ENCODE measurements at regions not wholly inside any gene's neighbourhood (a gene's known extent, or its start where the extent isn't known, plus 50 kb on each side); places are given as distances from the start of the nearest gene placed in this dataset.

GRCh38 chr22:23384431-23384830 is 195.7 kb downstream of the IGLL1 start:
- Mint-ChIP-seq H3K27me3 (ENCODE audit: low read depth) (no peaks in the 10 kb centered on the region), H3K9me3 (no peaks in the 10 kb centered on the region), H3K4me3 (no peak overlapping the region), H3K27ac (peak overlapping the region in 1 of 3 experiments; percentile 63), H3K4me1 (peaks cover 14% of the 10 kb centered on the region), H3K36me3 (ENCODE audit: low read depth) (no peaks in the 10 kb centered on the region)
- TF ChIP-seq, protein P1, sequence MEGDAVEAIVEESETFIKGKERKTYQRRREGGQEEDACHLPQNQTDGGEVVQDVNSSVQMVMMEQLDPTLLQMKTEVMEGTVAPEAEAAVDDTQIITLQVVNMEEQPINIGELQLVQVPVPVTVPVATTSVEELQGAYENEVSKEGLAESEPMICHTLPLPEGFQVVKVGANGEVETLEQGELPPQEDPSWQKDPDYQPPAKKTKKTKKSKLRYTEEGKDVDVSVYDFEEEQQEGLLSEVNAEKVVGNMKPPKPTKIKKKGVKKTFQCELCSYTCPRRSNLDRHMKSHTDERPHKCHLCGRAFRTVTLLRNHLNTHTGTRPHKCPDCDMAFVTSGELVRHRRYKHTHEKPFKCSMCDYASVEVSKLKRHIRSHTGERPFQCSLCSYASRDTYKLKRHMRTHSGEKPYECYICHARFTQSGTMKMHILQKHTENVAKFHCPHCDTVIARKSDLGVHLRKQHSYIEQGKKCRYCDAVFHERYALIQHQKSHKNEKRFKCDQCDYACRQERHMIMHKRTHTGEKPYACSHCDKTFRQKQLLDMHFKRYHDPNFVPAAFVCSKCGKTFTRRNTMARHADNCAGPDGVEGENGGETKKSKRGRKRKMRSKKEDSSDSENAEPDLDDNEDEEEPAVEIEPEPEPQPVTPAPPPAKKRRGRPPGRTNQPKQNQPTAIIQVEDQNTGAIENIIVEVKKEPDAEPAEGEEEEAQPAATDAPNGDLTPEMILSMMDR (IDR thresholded peaks at IDR 0.05; ENCODE audit: unreplicated experiment in 3 of 3), result no peak

- H3K27ac Mint-ChIP-seq, result peak overlapping the region; percentile 41 to 78 (median 63)
- peaks cover 14% of the 10 kb centered on the region for H3K4me1 Mint-ChIP-seq
- no peak overlapping the region for H3K4me3 Mint-ChIP-seq
- H3K36me3 Mint-ChIP-seq (ENCODE audit: low read depth), result no peaks in the 10 kb centered on the region
- H3K27me3 Mint-ChIP-seq (ENCODE audit: low read depth), result no peaks in the 10 kb centered on the region
- TF ChIP-seq, protein P1 (IDR thresholded peaks at IDR 0.05; ENCODE audit: unreplicated experiment in 3 of 3), result no peak
- no peaks in the 10 kb centered on the region for H3K9me3 Mint-ChIP-seq
These were observed 196.4 kb downstream of the IGLL1 start for GRCh38 chr22:23383491-23384361.

GRCh38 chr22:23382428-23383218 is 197.5 kb downstream of the IGLL1 start:
- H3K9me3 Mint-ChIP-seq, result no peaks in the 10 kb centered on the region
- H3K36me3 Mint-ChIP-seq (ENCODE audit: low read depth), result no peaks in the 10 kb centered on the region
- peak overlapping the region in 1 of 3 experiments; percentile 63 for H3K27ac Mint-ChIP-seq
- no peaks in the 10 kb centered on the region for H3K27me3 Mint-ChIP-seq (ENCODE audit: low read depth)
- peaks cover 14% of the 10 kb centered on the region for H3K4me1 Mint-ChIP-seq
- H3K4me3 Mint-ChIP-seq, result no peak overlapping the region
- TF ChIP-seq, protein P1 (IDR thresholded peaks at IDR 0.05; ENCODE audit: unreplicated experiment in 3 of 3), result no peak

DNA sequence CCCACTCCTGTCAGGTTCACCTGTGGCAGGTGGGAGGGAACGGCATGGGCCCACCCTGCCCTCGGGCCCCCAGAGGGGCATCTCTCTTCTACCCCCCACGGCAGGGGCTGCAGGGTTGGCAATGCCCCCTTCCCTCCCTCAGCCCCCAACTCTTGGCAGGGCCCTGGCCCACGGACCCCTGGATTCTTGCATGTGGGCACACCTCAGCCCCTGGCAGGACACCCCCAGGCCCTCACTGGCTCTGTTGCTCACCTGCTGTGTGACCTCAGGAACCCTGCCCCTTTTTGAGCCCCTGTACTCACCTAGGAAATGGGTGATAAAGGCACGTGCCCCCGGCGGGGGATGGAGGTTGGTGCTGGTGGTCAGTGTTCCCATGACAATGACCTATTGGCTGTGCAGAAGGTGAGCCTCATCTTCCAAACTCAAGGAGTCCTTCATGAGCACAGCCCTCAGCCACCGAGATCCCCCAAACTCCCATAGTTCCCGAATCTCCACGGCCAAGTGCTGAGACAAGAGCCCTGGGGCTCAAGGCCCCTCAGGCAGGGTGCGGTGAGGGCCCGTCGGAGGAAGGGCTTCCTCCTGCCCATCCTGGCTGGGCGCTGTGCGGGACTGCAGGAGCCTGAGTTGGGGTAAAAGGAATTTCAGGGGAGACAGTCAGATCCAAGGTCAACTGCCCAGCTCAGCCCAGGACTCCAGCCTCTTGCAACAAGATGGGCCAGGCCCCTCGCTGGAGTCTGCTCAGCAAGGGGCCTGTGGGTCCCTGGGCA is 198.2 kb downstream of the IGLL1 start:
- no peaks in the 10 kb centered on the region for H3K27me3 Mint-ChIP-seq (ENCODE audit: low read depth)
- no peaks in the 10 kb centered on the region for H3K9me3 Mint-ChIP-seq
- TF ChIP-seq, protein P1 (IDR thresholded peaks at IDR 0.05; ENCODE audit: unreplicated experiment in 3 of 3), result no peak

GRCh38 chr22:23380911-23381310 is 199.2 kb downstream of the IGLL1 start:
- H3K4me3 Mint-ChIP-seq, result no peak overlapping the region
- no peaks in the 10 kb centered on the region for H3K36me3 Mint-ChIP-seq (ENCODE audit: low read depth)
- H3K4me1 Mint-ChIP-seq, result peaks cover 18% of the 10 kb centered on the region

More for the DNA sequence above, 198.2 kb downstream of the IGLL1 start:
- Mint-ChIP-seq H3K4me1 (peaks cover 18% of the 10 kb centered on the region), H3K36me3 (ENCODE audit: low read depth) (no peaks in the 10 kb centered on the region), H3K27ac (no peak overlapping the region), H3K4me3 (no peak overlapping the region)

More at GRCh38 chr22:23380911-23381310, 199.2 kb downstream of the IGLL1 start:
- H3K27ac Mint-ChIP-seq, result no peak overlapping the region
- TF ChIP-seq, protein P1 (IDR thresholded peaks at IDR 0.05; ENCODE audit: unreplicated experiment in 3 of 3), result no peak
- H3K9me3 Mint-ChIP-seq, result no peaks in the 10 kb centered on the region
- H3K27me3 Mint-ChIP-seq (ENCODE audit: low read depth), result no peaks in the 10 kb centered on the region
